ENCODE measurements at regions not wholly inside any gene's neighbourhood (a gene's known extent, or its start where the extent isn't known, plus 50 kb on each side); places are given as distances from the start of the nearest gene placed in this dataset.
"Not testable (repeated sequence)": the region's sequence is repeated elsewhere in the genome, so short reads cannot be mapped to it uniquely, and the experiment has no call there.

DNA sequence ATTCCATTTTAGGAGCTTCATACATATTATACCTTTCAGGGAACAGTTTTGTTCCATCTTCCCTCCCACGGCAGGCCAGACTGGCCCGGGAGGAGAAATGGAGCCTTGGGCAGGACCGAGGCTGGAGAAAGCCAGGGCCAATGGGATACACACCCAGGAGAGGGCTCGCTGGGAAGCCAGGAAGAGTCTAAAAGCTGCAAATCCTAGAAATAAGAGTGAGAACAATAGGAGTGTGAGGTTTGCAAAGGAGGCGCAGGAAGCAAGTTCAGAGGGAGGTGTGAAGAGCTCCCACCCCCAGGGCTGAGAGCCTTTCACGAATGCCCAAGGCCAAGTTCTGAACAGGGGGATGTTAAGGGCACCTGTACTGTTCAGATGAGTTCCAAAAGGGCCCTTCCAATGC lies 67.5 kb upstream of the CPSF6 start:
- H3K27ac Mint-ChIP-seq = no peak overlapping the region
- H3K4me3 Mint-ChIP-seq = no peak overlapping the region
- H3K36me3 Mint-ChIP-seq (ENCODE audit: low read depth) = no peaks in the 10 kb centered on the region
- H3K9me3 Mint-ChIP-seq = no peaks in the 10 kb centered on the region
- peaks cover 5% of the 10 kb centered on the region for H3K27me3 Mint-ChIP-seq (ENCODE audit: insufficient read depth)
- no peak for DNase-seq (ENCODE audit: low spot score)
- intact Hi-C loops (cut with micrococcal nuclease) = no loop called here
- no peaks in the 10 kb centered on the region for H3K4me1 Mint-ChIP-seq (ENCODE audit: low read depth)

DNA sequence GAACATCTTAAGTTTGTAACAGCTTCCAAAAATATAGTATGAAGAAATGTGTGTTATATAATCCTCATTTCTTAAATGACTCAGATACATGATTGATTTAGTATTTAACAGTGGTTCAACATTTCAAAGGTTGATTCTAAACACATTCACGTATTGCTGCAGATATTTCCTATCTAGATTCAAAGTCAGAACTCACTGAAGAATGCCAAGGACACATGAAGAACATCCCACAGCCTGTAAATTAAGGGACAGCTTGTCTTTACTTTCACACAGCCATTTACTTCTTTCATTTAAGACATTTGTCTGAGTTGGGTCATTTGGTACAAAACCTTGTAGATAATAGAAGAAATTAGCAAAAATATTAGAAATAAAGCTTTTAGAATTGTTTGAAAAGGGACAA lies 66.9 kb upstream of the CPSF6 start:
- Mint-ChIP-seq H3K4me1 (ENCODE audit: low read depth) (no peaks in the 10 kb centered on the region), H3K4me3 (no peak overlapping the region), H3K27ac (no peak overlapping the region), H3K27me3 (ENCODE audit: insufficient read depth) (peaks cover 5% of the 10 kb centered on the region), H3K36me3 (ENCODE audit: low read depth) (no peaks in the 10 kb centered on the region), H3K9me3 (no peaks in the 10 kb centered on the region)
- intact Hi-C loops (cut with micrococcal nuclease) = no loop called here
- no peak for DNase-seq (ENCODE audit: low spot score)

DNA sequence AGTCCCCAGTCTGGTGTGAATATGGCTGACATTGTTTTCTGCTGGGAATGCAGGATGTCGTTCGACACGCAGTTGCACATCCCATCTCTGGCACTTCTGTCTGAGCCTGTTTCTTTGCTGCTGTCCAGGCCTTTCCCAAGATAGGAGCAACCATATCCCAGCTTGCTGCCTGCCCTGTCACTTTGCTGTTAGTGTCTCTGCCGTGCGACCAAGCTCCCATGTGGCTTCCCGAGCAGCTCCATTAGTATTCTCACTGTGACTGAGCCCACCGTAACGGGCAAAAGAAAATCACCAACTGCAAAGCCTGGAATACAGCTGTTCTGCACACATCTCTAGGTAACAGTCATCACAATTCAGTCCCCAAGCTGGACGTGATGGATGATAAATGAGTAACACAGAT lies 66.0 kb upstream of the CPSF6 start:
- no peaks in the 10 kb centered on the region for H3K36me3 Mint-ChIP-seq (ENCODE audit: low read depth)
- no peaks in the 10 kb centered on the region for H3K9me3 Mint-ChIP-seq
- no peak for DNase-seq (ENCODE audit: low spot score)
- H3K27me3 Mint-ChIP-seq (ENCODE audit: insufficient read depth) = peaks cover 6% of the 10 kb centered on the region
- no peak overlapping the region for H3K27ac Mint-ChIP-seq
- H3K4me3 Mint-ChIP-seq = no peak overlapping the region
- no peaks in the 10 kb centered on the region for H3K4me1 Mint-ChIP-seq (ENCODE audit: low read depth)
- intact Hi-C loops (cut with micrococcal nuclease) = no loop called here

DNA sequence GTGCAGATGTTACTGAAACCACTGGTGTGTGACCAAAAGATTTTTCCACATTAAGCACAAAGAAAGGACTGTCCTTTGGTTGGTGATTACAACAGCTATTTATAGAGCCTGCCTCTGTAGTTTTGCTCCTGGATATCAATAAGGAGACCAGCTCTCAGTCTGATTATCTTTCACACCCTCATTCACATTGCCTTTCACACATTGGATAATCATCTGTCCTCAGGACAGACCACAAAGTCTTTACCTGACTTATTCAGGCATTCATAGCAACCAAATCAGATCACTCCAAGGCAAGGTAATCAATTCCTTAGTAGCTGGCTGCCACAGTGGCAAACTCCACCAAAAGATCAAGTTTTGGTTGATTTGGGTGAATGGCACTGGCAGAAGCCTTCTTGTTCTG lies 59.6 kb upstream of the CPSF6 start:
- Mint-ChIP-seq H3K36me3 (ENCODE audit: low read depth) (no peaks in the 10 kb centered on the region), H3K4me1 (ENCODE audit: low read depth) (no peaks in the 10 kb centered on the region), H3K27me3 (ENCODE audit: insufficient read depth) (peaks cover 7% of the 10 kb centered on the region), H3K4me3 (no peak overlapping the region), H3K9me3 (no peaks in the 10 kb centered on the region), H3K27ac (no peak overlapping the region)
- intact Hi-C loops (cut with micrococcal nuclease) = no loop called here
- DNase-seq (ENCODE audit: low spot score) = no peak

DNA sequence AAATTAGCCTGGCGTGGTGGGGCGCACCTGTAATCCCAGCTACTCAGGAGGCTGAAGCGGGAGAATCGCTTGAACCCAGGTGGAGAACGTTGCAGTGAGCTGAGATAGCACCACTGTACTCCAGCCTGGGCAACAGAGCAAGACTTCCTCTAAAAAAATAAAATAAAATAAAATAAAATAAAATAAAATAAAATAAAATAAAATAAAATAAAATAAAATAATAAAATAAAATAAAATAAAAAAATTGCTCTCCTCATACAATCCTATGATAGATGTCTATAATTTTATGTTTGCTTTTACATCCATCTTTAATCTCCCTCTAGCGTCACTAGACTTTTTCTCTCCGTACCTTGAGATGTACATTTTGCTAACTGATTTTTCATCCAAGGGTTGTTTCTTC lies 51.8 kb upstream of the CPSF6 start:
- H3K4me3 Mint-ChIP-seq; H3K36me3 Mint-ChIP-seq (ENCODE audit: low read depth); H3K27me3 Mint-ChIP-seq (ENCODE audit: insufficient read depth); DNase-seq (ENCODE audit: low spot score); H3K27ac Mint-ChIP-seq; intact Hi-C loops (cut with micrococcal nuclease); H3K4me1 Mint-ChIP-seq (ENCODE audit: low read depth): not testable (repeated sequence)
- H3K9me3 Mint-ChIP-seq = peaks cover 20% of the 10 kb centered on the region

DNA sequence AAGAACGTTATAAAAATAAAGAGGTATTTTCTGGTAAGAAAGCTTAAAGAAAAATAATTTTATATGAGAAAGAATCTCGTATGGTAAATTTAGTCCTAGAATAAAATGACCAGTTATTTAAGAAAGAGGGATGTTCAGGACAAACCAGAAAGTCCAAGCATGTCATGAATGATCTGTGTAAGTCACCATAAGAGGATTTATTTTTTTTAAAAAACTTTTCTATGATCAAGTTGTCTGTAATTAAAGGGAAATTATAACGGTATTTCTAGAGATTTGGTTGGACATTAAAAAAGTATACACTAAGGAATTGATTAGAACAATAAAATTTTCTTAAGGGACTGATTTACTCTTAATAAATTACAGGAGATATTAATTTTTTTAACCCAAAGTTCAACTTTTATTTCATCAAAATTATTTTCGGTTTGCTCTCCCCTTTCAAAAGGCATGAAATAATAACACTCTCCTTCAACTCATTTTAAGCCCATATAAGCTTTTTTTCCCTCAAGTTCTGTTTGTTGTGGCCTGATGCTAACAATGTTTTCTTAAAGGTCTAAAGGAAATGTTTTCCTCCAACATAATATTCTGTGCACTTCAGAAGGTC lies 49.9 kb upstream of the CPSF6 start:
- intact Hi-C loops (cut with micrococcal nuclease) = no loop called here
- DNase-seq (ENCODE audit: low spot score) = no peak
- Mint-ChIP-seq H3K27ac (no peak overlapping the region), H3K4me3 (no peak overlapping the region), H3K27me3 (ENCODE audit: insufficient read depth) (no peaks in the 10 kb centered on the region), H3K9me3 (peaks cover 21% of the 10 kb centered on the region), H3K4me1 (ENCODE audit: low read depth) (no peaks in the 10 kb centered on the region), H3K36me3 (ENCODE audit: low read depth) (peaks cover 5% of the 10 kb centered on the region)
